T-cell (primary cell): ENCODE measurements at regions not wholly inside any gene's neighbourhood (a gene's known extent, or its start where the extent isn't known, plus 50 kb on each side); places are given as distances from the start of the nearest gene placed in this dataset.

Experiments
- ATAC-seq, 4 experiments: fragments of 200-7000 bp in 3 of 4; fragments of 150-1000 bp in 1 of 4; cut with Tn5 transposase; replicated peaks in 1 of 4; 1 replicate in 3 of 4; 2 replicates in 1 of 4; pipeline ENCODE4 v1.10.0; 2021; ENCODE audit warnings: moderate library complexity in 3 of 4, mild to moderate bottlenecking in 2 of 4, moderate number of reproducible peaks in 1 of 4
- CTCF ChIA-PET, 2 donors: fragments of 300-600 bp; sonication (Branson Sonifier 250); formaldehyde crosslinking; loops; one replicate each; lab custom pipeline; 2022; ENCODE audit warnings: antibody characterized with exemption in 2 of 2; lab: Charles Lee
- POLR2A ChIA-PET, 2 donors: fragments of 300-600 bp; sonication (Branson Sonifier 250); formaldehyde crosslinking; loops; one replicate each; lab custom pipeline; 2022; ENCODE audit warnings: antibody characterized with exemption in 2 of 2; lab: Charles Lee
- DNase-seq, 35 experiments: peaks; one replicate each; pipeline versions ENCODE4 v3.0.0 to v3.0.0-alpha.2; 2013 to 2023
- H3K27ac ChIP-seq: one replicate; pipeline ENCODE4 v1.5.1; 2013; ENCODE audit warnings: low read length
- H3K27me3 ChIP-seq, 2 experiments: replicated peaks in 1 of 2; 1 replicate in 1 of 2; 2 replicates in 1 of 2; pipeline versions ENCODE4 v1.6.1 to v1.7.0; 2013; ENCODE audit warnings: low read length in 1 of 2, mixed read lengths in 1 of 2; ENCODE audit not compliant: control insufficient read depth in 2 of 2, insufficient read depth in 2 of 2; ENCODE audit errors: extremely low read depth in 1 of 2
- H3K36me3 ChIP-seq, 2 donors: 1 replicate in 1 of 2; 2 replicates in 1 of 2; pipeline versions ENCODE4 v1.6.1 to v1.7.0; 2013; ENCODE audit warnings: low read length in 1 of 2; ENCODE audit not compliant: control insufficient read depth in 2 of 2, insufficient read depth in 1 of 2; ENCODE audit errors: extremely low read depth in 1 of 2
- H3K4me1 ChIP-seq, 2 experiments: 1 replicate in 1 of 2; 2 replicates in 1 of 2; pipeline versions ENCODE4 v1.6.1 to v1.7.0; 2013; ENCODE audit warnings: low read length in 2 of 2, mixed read lengths in 1 of 2; ENCODE audit not compliant: insufficient read depth in 2 of 2, control insufficient read depth in 1 of 2; ENCODE audit errors: extremely low read depth in 1 of 2
- H3K4me3 ChIP-seq, 2 donors: 1 replicate in 1 of 2; 2 replicates in 1 of 2; pipeline versions ENCODE4 v1.5.1 to v1.7.0; 2013; ENCODE audit warnings: mild to moderate bottlenecking in 2 of 2, low read length in 1 of 2, moderate library complexity in 1 of 2; ENCODE audit not compliant: control insufficient read depth in 1 of 2; ENCODE audit errors: extremely low read depth in 1 of 2
- H3K9me3 ChIP-seq: 2 replicates; pipeline ENCODE4 v1.7.0; 2013
- H3K27ac Mint-ChIP-seq, 2 donors: one replicate each; pipeline ENCODE4 v1.8.0; 2020 to 2021; ENCODE audit warnings: mild to moderate bottlenecking in 2 of 2, mixed read lengths in 2 of 2
- H3K27me3 Mint-ChIP-seq, 2 donors: one replicate each; pipeline ENCODE4 v1.8.0; 2021 to 2022; ENCODE audit warnings: mixed read lengths in 2 of 2
- H3K36me3 Mint-ChIP-seq: one replicate; pipeline ENCODE4 v1.8.0; 2021; ENCODE audit warnings: mixed read lengths
- H3K4me1 Mint-ChIP-seq, 3 donors: one replicate each; pipeline ENCODE4 v1.8.0; 2020 to 2022; ENCODE audit warnings: mixed read lengths in 3 of 3, mild to moderate bottlenecking in 1 of 3
- H3K4me3 Mint-ChIP-seq, 3 donors: one replicate each; pipeline ENCODE4 v1.8.0; 2020 to 2022; ENCODE audit warnings: mild to moderate bottlenecking in 3 of 3, mixed read lengths in 3 of 3, moderate library complexity in 3 of 3
- H3K9me3 Mint-ChIP-seq, 3 donors: one replicate each; pipeline ENCODE4 v1.8.0; 2020 to 2022; ENCODE audit warnings: mixed read lengths in 3 of 3
- WGBS: methylation state at CpG from one replicate; pipeline ENCODE4 v1.1.5; 2013; ENCODE audit warnings: missing lambda C conversion rate; ENCODE audit not compliant: insufficient coverage; 5-methylcytosine and 5-hydroxymethylcytosine counted together

DNA sequence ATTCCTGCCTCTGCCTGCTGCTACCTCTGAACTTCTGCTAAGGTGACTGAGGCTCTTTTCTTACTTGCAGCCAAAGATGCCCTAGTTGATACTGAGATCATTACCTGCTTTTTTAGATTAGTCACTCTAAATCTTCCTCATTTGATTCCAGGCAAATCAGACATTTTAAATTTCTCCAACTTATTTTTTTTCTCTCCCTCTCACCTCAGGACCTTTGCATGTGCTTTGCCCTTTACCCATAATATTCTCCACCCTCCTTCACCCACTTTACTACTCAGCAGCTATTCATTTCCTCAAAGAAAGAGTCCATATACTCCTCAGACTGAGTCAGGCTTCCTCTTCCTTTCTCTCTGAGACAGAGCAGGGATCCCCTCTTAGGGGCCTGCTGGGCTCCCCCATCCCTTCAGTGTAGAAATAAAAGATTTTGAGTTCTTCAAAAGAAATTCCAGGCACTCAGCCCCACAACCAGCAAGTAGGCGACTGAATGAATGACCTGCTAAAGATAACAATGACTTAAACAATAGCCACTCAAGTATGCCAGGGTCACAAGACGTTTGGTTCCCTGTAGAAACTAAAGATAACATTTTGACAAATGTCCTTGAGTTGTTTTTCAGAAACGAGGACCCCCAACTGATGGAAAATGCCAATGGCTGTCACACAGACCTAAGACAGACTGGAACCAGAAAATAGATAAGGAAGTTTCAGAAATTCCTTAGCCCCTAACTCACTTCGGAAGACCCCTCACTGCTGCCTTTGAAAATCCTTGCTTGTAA is 104.2 kb downstream of the MTNR1B start:
- no peak for DNase-seq
- H3K27ac Mint-ChIP-seq: no peak overlapping the region
- H3K36me3 Mint-ChIP-seq: no peaks in the 10 kb centered on the region
- Histone ChIP-seq H3K9me3 (no peaks in the 10 kb centered on the region), H3K4me1 (no peaks in the 10 kb centered on the region), H3K4me3 (no peak overlapping the region), H3K27ac (no peak overlapping the region), H3K27me3 (no peaks in the 10 kb centered on the region), H3K36me3 (no peaks in the 10 kb centered on the region)
- peaks cover 9 to 13% of the 10 kb centered on the region in 2 donors for H3K27me3 Mint-ChIP-seq
- no peaks in the 10 kb centered on the region for H3K9me3 Mint-ChIP-seq
- H3K4me3 Mint-ChIP-seq: no peak overlapping the region
- WGBS: 7% methylated on average over 3 of the region's 4 CpGs
- no peak for ATAC-seq
- ChIA-PET POLR2A (no interaction called here), CTCF (no interaction called here)
- H3K4me1 Mint-ChIP-seq: no peaks in the 10 kb centered on the region

GRCh38 chr11:93074352-93074751 is 104.9 kb downstream of the MTNR1B start:
- WGBS: 100% methylated on average over 2 of the region's 10 CpGs
- H3K36me3 Mint-ChIP-seq: no peaks in the 10 kb centered on the region

DNA sequence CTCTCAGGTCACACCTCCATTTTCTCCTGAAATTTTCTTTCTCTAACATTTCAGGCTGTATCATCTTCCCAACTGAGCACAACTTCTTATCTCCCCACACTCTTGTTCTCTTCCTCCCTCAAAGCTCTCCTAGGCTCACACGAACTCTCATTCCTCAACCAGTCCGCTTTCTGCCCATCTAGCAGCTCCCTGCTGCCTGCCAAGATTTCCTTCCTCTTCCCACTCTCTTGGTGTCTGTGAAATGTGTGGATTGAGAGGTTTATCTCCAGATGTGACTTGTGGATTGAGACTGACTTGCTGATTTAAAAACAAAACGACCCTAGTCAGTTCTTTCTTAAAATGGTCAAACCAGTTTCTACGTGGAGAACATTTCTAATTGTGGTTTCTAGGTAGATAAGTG is 106.3 kb downstream of the MTNR1B start:
- H3K4me3 Mint-ChIP-seq: no peak overlapping the region
- CTCF ChIA-PET: no interaction called here
- WGBS: 43% methylated on average over 1 of the region's 4 CpGs

More at GRCh38 chr11:93074352-93074751, 104.9 kb downstream of the MTNR1B start:
- Histone ChIP-seq H3K9me3 (no peaks in the 10 kb centered on the region), H3K4me1 (no peaks in the 10 kb centered on the region), H3K36me3 (no peaks in the 10 kb centered on the region), H3K27ac (no peak overlapping the region), H3K4me3 (no peak overlapping the region), H3K27me3 (no peaks in the 10 kb centered on the region)
- peaks cover 7 to 13% of the 10 kb centered on the region in 2 donors for H3K27me3 Mint-ChIP-seq
- no peak for ATAC-seq
- H3K27ac Mint-ChIP-seq: no peak overlapping the region
- no peaks in the 10 kb centered on the region for H3K9me3 Mint-ChIP-seq
- no peak for DNase-seq
- ChIA-PET CTCF (no interaction called here), POLR2A (no interaction called here)
- no peaks in the 10 kb centered on the region for H3K4me1 Mint-ChIP-seq
- H3K4me3 Mint-ChIP-seq: no peak overlapping the region

GRCh38 chr11:93080146-93080759 is 110.8 kb downstream of the MTNR1B start:
- no peaks in the 10 kb centered on the region for H3K36me3 ChIP-seq
- CTCF ChIA-PET: no interaction called here
- peaks cover 0 to 2% of the 10 kb centered on the region in 2 experiments for H3K27me3 ChIP-seq
- Mint-ChIP-seq H3K36me3 (no peaks in the 10 kb centered on the region), H3K27ac (no peak overlapping the region), H3K4me3 (no peak overlapping the region), H3K27me3 (peaks cover 10 to 18% of the 10 kb centered on the region in 2 donors), H3K4me1 (no peaks in the 10 kb centered on the region), H3K9me3 (no peaks in the 10 kb centered on the region)
- H3K4me3 ChIP-seq: no peak overlapping the region
- no peak for ATAC-seq
- H3K4me1 ChIP-seq: no peaks in the 10 kb centered on the region
- no peak overlapping the region for H3K27ac ChIP-seq
- 57% methylated on average over 2 of the region's 6 CpGs for WGBS
- POLR2A ChIA-PET: no interaction called here
- no peaks in the 10 kb centered on the region for H3K9me3 ChIP-seq
- no peak for DNase-seq

More for the DNA sequence above, 106.3 kb downstream of the MTNR1B start:
- Histone ChIP-seq H3K27ac (no peak overlapping the region), H3K36me3 (no peaks in the 10 kb centered on the region), H3K4me1 (no peaks in the 10 kb centered on the region), H3K9me3 (no peaks in the 10 kb centered on the region), H3K4me3 (no peak overlapping the region), H3K27me3 (peaks cover 0 to 2% of the 10 kb centered on the region in 2 experiments)
- DNase-seq (no peak), ATAC-seq (no peak)
- POLR2A ChIA-PET: interaction anchor here in 1 of 2 donors (0.6 kb wide), 1 partner anchor 32 kb away, joined by 4 read pairs; no protein-coding TSS in a partner anchor
- H3K27me3 Mint-ChIP-seq: peaks cover 5 to 13% of the 10 kb centered on the region in 2 donors
- no peaks in the 10 kb centered on the region for H3K4me1 Mint-ChIP-seq
- no peaks in the 10 kb centered on the region for H3K9me3 Mint-ChIP-seq
- no peaks in the 10 kb centered on the region for H3K36me3 Mint-ChIP-seq
- H3K27ac Mint-ChIP-seq: no peak overlapping the region

DNA sequence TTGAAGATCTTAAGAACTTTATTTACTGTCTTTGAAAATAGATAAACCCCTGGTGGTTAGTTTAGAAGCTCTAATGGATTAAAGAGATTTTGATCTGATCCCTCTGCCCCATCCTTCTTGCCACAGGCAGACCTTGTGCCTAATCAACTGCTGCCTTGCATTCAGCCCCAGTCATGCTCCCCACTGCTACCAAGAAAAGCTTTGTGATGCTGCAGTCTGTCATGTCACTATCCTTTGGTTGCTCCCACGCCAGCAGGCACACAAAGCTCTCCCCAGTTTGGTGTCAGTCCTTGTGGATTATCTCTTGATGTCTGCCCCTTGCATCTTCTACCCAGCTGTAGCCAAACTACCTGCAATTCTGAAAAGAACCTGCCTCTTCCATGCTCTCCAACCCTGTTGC is 112.2 kb downstream of the MTNR1B start:
- H3K4me3 Mint-ChIP-seq: no peak overlapping the region
- Histone ChIP-seq H3K27me3 (peaks cover 0 to 2% of the 10 kb centered on the region in 2 experiments), H3K36me3 (no peaks in the 10 kb centered on the region), H3K9me3 (no peaks in the 10 kb centered on the region), H3K4me3 (no peak overlapping the region), H3K4me1 (no peaks in the 10 kb centered on the region), H3K27ac (no peak overlapping the region)
- WGBS: 36% methylated on average over 1 of the region's 1 CpG
- ATAC-seq (no peak), DNase-seq (no peak)
- H3K9me3 Mint-ChIP-seq: no peaks in the 10 kb centered on the region
- H3K27me3 Mint-ChIP-seq: peaks cover 4 to 18% of the 10 kb centered on the region in 2 donors
- CTCF ChIA-PET: no interaction called here
- POLR2A ChIA-PET: interaction anchor here in 1 of 2 donors (0.6 kb wide), 1 partner anchor 892 kb away, joined by 3 read pairs; no protein-coding TSS in a partner anchor
- H3K4me1 Mint-ChIP-seq: no peaks in the 10 kb centered on the region
- H3K36me3 Mint-ChIP-seq: no peaks in the 10 kb centered on the region
- H3K27ac Mint-ChIP-seq: no peak overlapping the region

- H3K4me1 ChIP-seq: no peaks in the 10 kb centered on the region
- ATAC-seq (no peak), DNase-seq (no peak)
- H3K27ac ChIP-seq: no peak overlapping the region
- CTCF ChIA-PET: no interaction called here
- no peaks in the 10 kb centered on the region for H3K36me3 Mint-ChIP-seq
- H3K27me3 Mint-ChIP-seq: peaks cover under 1 to 14% of the 10 kb centered on the region in 2 donors
- no peaks in the 10 kb centered on the region for H3K9me3 ChIP-seq
- no peaks in the 10 kb centered on the region for H3K9me3 Mint-ChIP-seq
- no peaks in the 10 kb centered on the region for H3K4me1 Mint-ChIP-seq
- no peaks in the 10 kb centered on the region for H3K36me3 ChIP-seq
- POLR2A ChIA-PET: no interaction called here
- H3K4me3 Mint-ChIP-seq: no peak overlapping the region
- H3K27ac Mint-ChIP-seq: no peak overlapping the region
- WGBS: 65% methylated on average over 5 of the region's 6 CpGs
- H3K4me3 ChIP-seq: no peak overlapping the region
- peaks cover 0 to 2% of the 10 kb centered on the region in 2 experiments for H3K27me3 ChIP-seq
These were observed 113.4 kb downstream of the MTNR1B start for GRCh38 chr11:93082900-93083299.
